Psoas muscle (tissue), 7 donors: ENCODE measurements at regions not wholly inside any gene's neighbourhood (a gene's known extent, or its start where the extent isn't known, plus 50 kb on each side); places are given as distances from the start of the nearest gene placed in this dataset.
A peak's percentile ranks its signal among the peaks of the same experiment; 100 is the strongest.

ENCODE experiments used
- ATAC-seq, 4 donors: fragments of 200-7000 bp; cut with Tn5 transposase; one replicate each; pipeline ENCODE4 v1.9.1; 2020; ENCODE audit warnings: moderate library complexity in 3 of 4, mild to moderate bottlenecking in 2 of 4
- DNase-seq, 2 donors: peaks; one replicate each; pipeline ENCODE4 v3.0.0-alpha.2; 2020
- H3K27ac ChIP-seq: fragments of 200-600 bp; one replicate; pipeline ENCODE4 v1.8.0; 2022
- H3K27me3 ChIP-seq, 3 donors: fragments of 200-600 bp in 1 of 3; one replicate each; pipeline versions ENCODE4 v1.6.1 to v1.8.0; 2013 to 2022; ENCODE audit warnings: low read length in 2 of 3, mild to moderate bottlenecking in 2 of 3, moderate library complexity in 1 of 3; ENCODE audit not compliant: insufficient read depth in 3 of 3
- H3K36me3 ChIP-seq, 2 donors: fragments of 200-600 bp in 1 of 2; one replicate each; pipeline versions ENCODE4 v1.6.1 to v1.8.0; 2013 to 2022; ENCODE audit warnings: low read depth in 1 of 2, mild to moderate bottlenecking in 1 of 2, moderate library complexity in 1 of 2; ENCODE audit not compliant: insufficient read depth in 1 of 2
- H3K4me1 ChIP-seq: fragments of 200-600 bp; one replicate; pipeline ENCODE4 v1.8.0; 2022
- H3K4me3 ChIP-seq: fragments of 200-600 bp; one replicate; pipeline ENCODE4 v1.8.0; 2022; ENCODE audit warnings: mild to moderate bottlenecking
- H3K9me3 ChIP-seq: fragments of 200-600 bp; one replicate; pipeline ENCODE4 v1.8.0; 2022
- CTCF ChIP-seq: fragments of 200-600 bp; IDR thresholded peaks from one replicate; pipeline ENCODE4 v1.8.0; 2022; ENCODE audit warnings: antibody characterized with exemption
- WGBS, 3 donors: extraction: QIAGEN DNeasy Blood & Tissue Kit; methylation state at CpG; one replicate each; pipeline versions ENCODE4 v1.1.6 to v1.1.7; 2013; 5-methylcytosine and 5-hydroxymethylcytosine counted together
- intact Hi-C, 2 donors: fragments of 100-400 bp; cut with DNase I; formaldehyde crosslinking; loops; one replicate each; pipeline versions ENCODE4 v1.11.0 to v1.14.2; 2022
- donor health status: healthy with polysubstance abuse.
- donor health status: DM: no; HTN: no; CAD: no; lungs with moderate emphysema.
- donor health status: Bipolar disorder and iron deficiency.
- donor health status: healthy.
- donor health status: DM: yes; HTN: yes; CAD: no.
- donor health status: DM: no; HTN: no; CAD: no.
- donor health status: DM: yes; HTN: yes; CAD: no.

DNA sequence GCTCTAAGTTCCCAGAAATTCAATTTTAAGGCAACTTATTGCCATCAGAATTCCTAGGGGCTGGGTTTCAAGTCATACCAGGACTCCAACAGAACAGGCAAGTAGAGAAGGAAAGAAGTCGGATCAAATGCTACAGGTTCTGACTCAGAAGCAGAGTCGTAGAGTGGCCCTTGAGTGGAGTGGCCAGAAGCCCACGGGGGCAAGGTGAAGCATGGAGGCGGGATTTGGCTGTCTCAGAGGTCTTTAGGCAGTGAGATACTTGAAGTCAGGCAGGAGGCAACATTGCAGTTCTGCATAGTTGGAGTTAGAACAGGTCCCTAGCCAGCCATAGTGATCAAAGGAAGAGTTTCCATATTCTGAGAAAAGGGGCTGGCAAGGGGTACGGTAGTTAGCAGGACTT is 111.6 kb downstream of the NHLRC3 start:
- ATAC-seq (no peak), DNase-seq (no peak)
- no peak overlapping the region for H3K4me3 ChIP-seq
- no peaks in the 10 kb centered on the region for H3K4me1 ChIP-seq
- no peaks in the 10 kb centered on the region for H3K27me3 ChIP-seq
- intact Hi-C loops: loop anchor here (5.0 to 10.0 kb wide), 3 partner anchors 105 to 462 kb away; no protein-coding TSS in a partner anchor
- TF ChIP-seq CTCF: no peak
- H3K27ac ChIP-seq: no peak overlapping the region
- H3K9me3 ChIP-seq: no peaks in the 10 kb centered on the region
- no peaks in the 10 kb centered on the region for H3K36me3 ChIP-seq
- WGBS, 3 donors: 91 to 95% (median 93%) methylated on average over 5 of the region's 5 CpGs

DNA sequence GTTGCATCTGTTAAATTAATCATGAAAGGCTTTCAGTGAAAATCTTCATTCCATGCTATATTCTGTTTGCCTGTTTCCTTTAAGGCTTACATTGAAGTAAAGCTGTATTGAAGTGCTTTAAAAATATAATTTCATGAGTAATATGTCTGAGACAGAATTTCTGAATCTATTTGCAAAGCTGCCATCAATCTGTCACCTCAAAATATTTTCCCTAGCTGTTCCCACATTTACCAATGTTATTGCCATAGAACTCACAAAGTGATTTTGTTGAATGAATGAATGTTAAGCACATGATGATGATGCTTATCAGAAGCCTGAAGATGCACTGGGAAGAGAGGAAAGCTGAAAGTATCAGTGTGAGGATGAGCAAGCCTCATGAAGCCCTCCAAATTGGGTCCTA is 115.8 kb downstream of the NHLRC3 start:
- intact Hi-C loops: no loop called here
- Histone ChIP-seq H3K36me3 (no peaks in the 10 kb centered on the region), H3K4me3 (no peak overlapping the region), H3K27me3 (no peaks in the 10 kb centered on the region), H3K4me1 (no peaks in the 10 kb centered on the region), H3K27ac (no peak overlapping the region), H3K9me3 (no peaks in the 10 kb centered on the region)
- TF ChIP-seq CTCF: no peak
- DNase-seq (no peak), ATAC-seq (no peak)

- TF ChIP-seq CTCF: no peak
- intact Hi-C loops: no loop called here
- no peaks in the 10 kb centered on the region for H3K27me3 ChIP-seq
- H3K9me3 ChIP-seq: no peaks in the 10 kb centered on the region
- H3K27ac ChIP-seq: no peak overlapping the region
- WGBS, 3 donors: 45 to 54% (median 47%) methylated on average over 4 of the region's 4 CpGs
- no peak overlapping the region for H3K4me3 ChIP-seq
- no peak for ATAC-seq
- no peak for DNase-seq
- H3K36me3 ChIP-seq: no peaks in the 10 kb centered on the region
- no peaks in the 10 kb centered on the region for H3K4me1 ChIP-seq
These were observed 121.1 kb downstream of the NHLRC3 start for GRCh38 chr13:39159393-39159792.

DNA sequence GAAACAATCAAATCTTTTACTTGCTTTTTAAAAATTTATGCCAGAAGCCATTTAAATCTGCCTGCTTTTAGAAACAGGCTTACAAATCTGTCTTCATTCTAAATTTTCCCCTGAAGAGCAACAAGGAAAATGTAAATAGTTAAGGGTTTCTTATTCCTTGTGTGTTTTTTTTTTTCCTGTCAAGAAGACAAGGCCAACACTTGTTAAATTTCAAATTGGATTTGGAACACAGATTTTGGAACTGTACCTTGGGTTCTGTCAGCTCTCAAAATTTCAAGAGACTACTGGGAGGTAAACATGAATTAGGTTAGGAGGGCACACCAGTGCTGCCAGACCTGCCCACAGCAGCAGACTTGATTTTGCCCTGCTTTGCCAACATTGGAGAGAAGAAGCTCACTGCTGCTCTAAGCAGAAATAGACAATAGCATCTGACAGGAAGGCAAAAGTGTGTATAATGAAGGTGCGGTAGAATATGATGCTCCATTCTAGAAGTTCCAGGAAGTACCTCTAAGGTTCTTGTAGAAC is 121.7 kb downstream of the NHLRC3 start:
- intact Hi-C loops: no loop called here
- Histone ChIP-seq H3K4me1 (no peaks in the 10 kb centered on the region), H3K9me3 (no peaks in the 10 kb centered on the region), H3K36me3 (no peaks in the 10 kb centered on the region), H3K27me3 (no peaks in the 10 kb centered on the region), H3K27ac (no peak overlapping the region), H3K4me3 (no peak overlapping the region)
- ATAC-seq (no peak), DNase-seq (no peak)
- WGBS, 3 donors: 28 to 54% (median 33%) methylated on average over 1 of the region's 1 CpG
- no peak for TF ChIP-seq CTCF

DNA sequence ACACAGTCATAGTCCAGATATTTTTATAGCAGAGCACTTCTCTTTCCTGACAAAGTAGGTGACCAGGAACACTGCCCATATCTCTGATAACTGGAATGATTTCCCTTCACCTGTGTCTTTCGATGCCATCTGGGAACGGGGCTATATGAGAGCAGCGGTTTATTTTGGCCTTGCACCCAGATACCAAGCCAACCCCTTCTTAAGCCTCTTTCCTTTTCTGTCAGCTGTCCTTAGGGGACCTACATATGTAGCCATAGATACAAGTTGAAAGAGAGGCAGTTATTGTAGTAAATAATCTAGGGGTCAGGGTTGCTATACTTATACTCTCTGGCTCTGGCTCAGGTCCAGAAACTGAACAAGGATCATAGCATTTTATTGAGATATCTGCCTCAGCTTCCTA is 128.8 kb downstream of the NHLRC3 start:
- 22 to 32% (median 30%) methylated on average over 3 of the region's 3 CpGs for WGBS, 3 donors

More for the DNA sequence above, 128.8 kb downstream of the NHLRC3 start:
- intact Hi-C loops: no loop called here
- TF ChIP-seq CTCF: no peak
- Histone ChIP-seq H3K27me3 (no peaks in the 10 kb centered on the region), H3K27ac (no peak overlapping the region), H3K36me3 (no peaks in the 10 kb centered on the region), H3K9me3 (no peaks in the 10 kb centered on the region), H3K4me3 (no peak overlapping the region), H3K4me1 (no peaks in the 10 kb centered on the region)
- no peak for DNase-seq
- ATAC-seq: peak in 1 of 4 donors; percentile 37
